GM19328 (cell line): ENCODE measurements at regions not wholly inside any gene's neighbourhood (a gene's known extent, or its start where the extent isn't known, plus 50 kb on each side); places are given as distances from the start of the nearest gene placed in this dataset.

Experiments used
- ATAC-seq: cut with Tn5 transposase; IDR thresholded peaks from one replicate; pipeline ENCODE4 v1.9.1; 2021; ENCODE audit warnings: mild to moderate bottlenecking, moderate library complexity; ENCODE audit not compliant: unreplicated experiment

- ATAC-seq, result no peak
These were observed 52.9 kb downstream of the FRMPD3 start for GRCh38 chrX:107502316-107502715.

- ATAC-seq, result no peak
These were observed 54.6 kb downstream of the FRMPD3 start for GRCh38 chrX:107504006-107504405.

- ATAC-seq, result no peak
These were observed 55.8 kb downstream of the FRMPD3 start for GRCh38 chrX:107505223-107505622.

- ATAC-seq, result no peak
These were observed 57.2 kb downstream of the FRMPD3 start for GRCh38 chrX:107506596-107507031.

GRCh38 chrX:107507093-107507743, 57.8 kb downstream of the FRMPD3 start:
- ATAC-seq, result no peak

GRCh38 chrX:107507744-107508117, 58.3 kb downstream of the FRMPD3 start:
- no peak for ATAC-seq

GRCh38 chrX:107508925-107509324, 59.5 kb downstream of the FRMPD3 start:
- ATAC-seq, result no peak

GRCh38 chrX:107514944-107515343, 65.5 kb downstream of the FRMPD3 start:
- no peak for ATAC-seq

- ATAC-seq, result no peak
These were observed 72.6 kb downstream of the FRMPD3 start for GRCh38 chrX:107521877-107522586.

- no peak for ATAC-seq
These were observed 73.4 kb downstream of the FRMPD3 start for GRCh38 chrX:107522901-107523300.

- ATAC-seq, result no peak
These were observed 76.7 kb downstream of the FRMPD3 start for GRCh38 chrX:107526141-107526540.

GRCh38 chrX:107530141-107530540, 80.7 kb downstream of the FRMPD3 start:
- ATAC-seq, result no peak

GRCh38 chrX:107537815-107538214, 88.4 kb downstream of the FRMPD3 start:
- ATAC-seq, result no peak

- no peak for ATAC-seq
These were observed 87.1 kb upstream of the PRPS1 start for GRCh38 chrX:107541244-107541643.

- ATAC-seq, result no peak
These were observed 86.3 kb upstream of the PRPS1 start for GRCh38 chrX:107542040-107542439.

- no peak for ATAC-seq
These were observed 85.8 kb upstream of the PRPS1 start for GRCh38 chrX:107542500-107542899.

GRCh38 chrX:107547621-107548020, 80.7 kb upstream of the PRPS1 start:
- no peak for ATAC-seq

GRCh38 chrX:107548775-107549174, 79.5 kb upstream of the PRPS1 start:
- no peak for ATAC-seq

GRCh38 chrX:107549504-107549903, 78.8 kb upstream of the PRPS1 start:
- no peak for ATAC-seq

GRCh38 chrX:107551546-107551945, 76.8 kb upstream of the PRPS1 start:
- no peak for ATAC-seq

- ATAC-seq, result no peak
These were observed 75.4 kb upstream of the PRPS1 start for GRCh38 chrX:107552930-107553329.

GRCh38 chrX:107556967-107557366, 71.3 kb upstream of the PRPS1 start:
- ATAC-seq, result no peak

GRCh38 chrX:107559506-107559905, 68.8 kb upstream of the PRPS1 start:
- ATAC-seq, result no peak
